ENCODE measurements at regions not wholly inside any gene's neighbourhood (a gene's known extent, or its start where the extent isn't known, plus 50 kb on each side); places are given as distances from the start of the nearest gene placed in this dataset.

DNA sequence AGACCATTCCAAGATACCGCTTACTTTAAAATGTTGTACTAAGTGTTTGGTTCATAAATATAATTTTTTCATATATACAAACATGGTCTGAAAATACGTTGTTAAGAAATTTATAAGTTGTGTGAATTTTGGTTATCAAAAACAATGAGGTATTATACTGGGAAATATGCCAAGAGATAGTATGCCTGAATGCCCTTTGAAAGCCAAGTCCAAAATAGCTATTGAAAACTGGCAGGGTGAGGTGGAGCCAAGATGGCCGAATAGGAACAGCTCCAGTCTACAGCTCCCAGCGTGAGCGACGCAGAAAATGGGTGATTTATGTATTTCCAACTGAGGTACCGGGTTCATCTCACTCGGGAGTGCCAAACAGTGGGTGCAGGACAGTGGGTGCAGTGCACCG lies 533.5 kb downstream of the ZNF608 start:
- TF ChIP-seq, protein P1, sequence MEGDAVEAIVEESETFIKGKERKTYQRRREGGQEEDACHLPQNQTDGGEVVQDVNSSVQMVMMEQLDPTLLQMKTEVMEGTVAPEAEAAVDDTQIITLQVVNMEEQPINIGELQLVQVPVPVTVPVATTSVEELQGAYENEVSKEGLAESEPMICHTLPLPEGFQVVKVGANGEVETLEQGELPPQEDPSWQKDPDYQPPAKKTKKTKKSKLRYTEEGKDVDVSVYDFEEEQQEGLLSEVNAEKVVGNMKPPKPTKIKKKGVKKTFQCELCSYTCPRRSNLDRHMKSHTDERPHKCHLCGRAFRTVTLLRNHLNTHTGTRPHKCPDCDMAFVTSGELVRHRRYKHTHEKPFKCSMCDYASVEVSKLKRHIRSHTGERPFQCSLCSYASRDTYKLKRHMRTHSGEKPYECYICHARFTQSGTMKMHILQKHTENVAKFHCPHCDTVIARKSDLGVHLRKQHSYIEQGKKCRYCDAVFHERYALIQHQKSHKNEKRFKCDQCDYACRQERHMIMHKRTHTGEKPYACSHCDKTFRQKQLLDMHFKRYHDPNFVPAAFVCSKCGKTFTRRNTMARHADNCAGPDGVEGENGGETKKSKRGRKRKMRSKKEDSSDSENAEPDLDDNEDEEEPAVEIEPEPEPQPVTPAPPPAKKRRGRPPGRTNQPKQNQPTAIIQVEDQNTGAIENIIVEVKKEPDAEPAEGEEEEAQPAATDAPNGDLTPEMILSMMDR (IDR thresholded peaks at IDR 0.05 in 2 of 3, conservative IDR thresholded peaks at IDR 0.05 in 1 of 3; ENCODE audit: borderline replicate concordance in 1 of 3, insufficient read depth in 1 of 3, low read depth in 2 of 3, low read length in 2 of 3), result no peak
- TF ChIP-seq RAD21 (IDR thresholded peaks at IDR 0.05; ENCODE audit: low read depth) (no peak), ZFX (IDR thresholded peaks at IDR 0.05) (no peak), EGR1 (IDR thresholded peaks at IDR 0.05; ENCODE audit: low read depth) (no peak)
- TF ChIP-seq, protein P2, sequence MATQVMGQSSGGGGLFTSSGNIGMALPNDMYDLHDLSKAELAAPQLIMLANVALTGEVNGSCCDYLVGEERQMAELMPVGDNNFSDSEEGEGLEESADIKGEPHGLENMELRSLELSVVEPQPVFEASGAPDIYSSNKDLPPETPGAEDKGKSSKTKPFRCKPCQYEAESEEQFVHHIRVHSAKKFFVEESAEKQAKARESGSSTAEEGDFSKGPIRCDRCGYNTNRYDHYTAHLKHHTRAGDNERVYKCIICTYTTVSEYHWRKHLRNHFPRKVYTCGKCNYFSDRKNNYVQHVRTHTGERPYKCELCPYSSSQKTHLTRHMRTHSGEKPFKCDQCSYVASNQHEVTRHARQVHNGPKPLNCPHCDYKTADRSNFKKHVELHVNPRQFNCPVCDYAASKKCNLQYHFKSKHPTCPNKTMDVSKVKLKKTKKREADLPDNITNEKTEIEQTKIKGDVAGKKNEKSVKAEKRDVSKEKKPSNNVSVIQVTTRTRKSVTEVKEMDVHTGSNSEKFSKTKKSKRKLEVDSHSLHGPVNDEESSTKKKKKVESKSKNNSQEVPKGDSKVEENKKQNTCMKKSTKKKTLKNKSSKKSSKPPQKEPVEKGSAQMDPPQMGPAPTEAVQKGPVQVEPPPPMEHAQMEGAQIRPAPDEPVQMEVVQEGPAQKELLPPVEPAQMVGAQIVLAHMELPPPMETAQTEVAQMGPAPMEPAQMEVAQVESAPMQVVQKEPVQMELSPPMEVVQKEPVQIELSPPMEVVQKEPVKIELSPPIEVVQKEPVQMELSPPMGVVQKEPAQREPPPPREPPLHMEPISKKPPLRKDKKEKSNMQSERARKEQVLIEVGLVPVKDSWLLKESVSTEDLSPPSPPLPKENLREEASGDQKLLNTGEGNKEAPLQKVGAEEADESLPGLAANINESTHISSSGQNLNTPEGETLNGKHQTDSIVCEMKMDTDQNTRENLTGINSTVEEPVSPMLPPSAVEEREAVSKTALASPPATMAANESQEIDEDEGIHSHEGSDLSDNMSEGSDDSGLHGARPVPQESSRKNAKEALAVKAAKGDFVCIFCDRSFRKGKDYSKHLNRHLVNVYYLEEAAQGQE (IDR thresholded peaks at IDR 0.05; ENCODE audit: low read depth), result no peak
- intact Hi-C loops (cut with micrococcal nuclease), result no loop called here
- DNase-seq (ENCODE audit: low read depth, low spot score) (no peak), ATAC-seq (no peak)
- Histone ChIP-seq H3K4me2 (ENCODE audit: low read length) (no peak overlapping the region), H2AFZ (ENCODE audit: low read depth, low read length, poor library complexity, severe bottlenecking) (no peak overlapping the region), H4K20me1 (ENCODE audit: insufficient read depth) (no peaks in the 10 kb centered on the region), H3K9me2 (ENCODE audit: insufficient read depth) (no peaks in the 10 kb centered on the region), H3K9ac (ENCODE audit: low read length) (no peak overlapping the region), H3K36me3 (ENCODE audit: control insufficient read depth in 1 of 2, insufficient read depth in 2 of 2, low read length in 2 of 2) (no peaks in the 10 kb centered on the region), H3K9me3 (ENCODE audit: control insufficient read depth in 1 of 2, insufficient read depth in 1 of 2, low read depth in 1 of 2, low read length in 2 of 2) (no peaks in the 10 kb centered on the region), H3K4me1 (ENCODE audit: control insufficient read depth in 1 of 2, insufficient read depth in 2 of 2, low read length in 2 of 2) (no peaks in the 10 kb centered on the region), H3K79me2 (ENCODE audit: insufficient read depth, low read length) (no peaks in the 10 kb centered on the region), H3K27ac (ENCODE audit: low read depth, low read length) (no peak overlapping the region), H3K27me3 (ENCODE audit: insufficient read depth, low read length) (no peaks in the 10 kb centered on the region), H3K4me3 (replicated peaks in 1 of 2; ENCODE audit: low read depth in 1 of 2, low read length in 2 of 2) (no peak overlapping the region)
- RAD21 ChIA-PET (ENCODE audit: low non-redundant PET in 1 of 2, low total read pairs in 2 of 2, uncharacterized antibody in 2 of 2, unreplicated experiment in 2 of 2), result no interaction called here
- POLR2A ChIA-PET, result no interaction called here
- CTCF ChIA-PET, result no interaction called here
- no TSS peak for BruUV-seq (replicated peaks)

Measured in HCT116 (cell line).